ENCODE measurements at regions not wholly inside any gene's neighbourhood (a gene's known extent, or its start where the extent isn't known, plus 50 kb on each side); places are given as distances from the start of the nearest gene placed in this dataset.

DNA sequence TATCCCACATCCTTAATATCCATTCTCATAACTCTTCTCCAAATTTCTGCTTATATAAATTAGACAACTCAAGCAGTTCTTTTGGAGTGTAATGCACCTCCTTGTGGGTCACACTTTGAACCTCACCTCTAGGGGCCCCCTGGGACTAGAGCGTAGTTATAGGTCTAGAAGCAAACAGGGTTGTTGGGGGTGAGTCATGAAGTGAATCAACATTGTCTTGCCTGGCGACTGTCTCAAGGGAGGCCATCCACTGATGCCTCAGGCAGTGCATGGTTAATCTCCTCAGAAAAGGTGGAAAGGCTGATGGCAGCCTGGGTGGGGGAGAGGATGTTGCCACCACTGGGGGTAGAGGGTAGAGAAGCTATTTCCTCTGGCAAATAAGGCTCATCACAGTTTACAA, 129.1 kb downstream of the TNFRSF21 start:
- Histone ChIP-seq H3K27me3 (no peaks in the 10 kb centered on the region), H3K27ac (no peak overlapping the region), H4K20me1 (ENCODE audit: low read depth) (no peaks in the 10 kb centered on the region), H3K4me3 (no peak overlapping the region), H3K4me1 (no peaks in the 10 kb centered on the region), H3K4me2 (no peak overlapping the region), H3K79me2 (ENCODE audit: low read depth) (no peaks in the 10 kb centered on the region), H2AFZ (replicated peaks) (no peak overlapping the region), H3F3A (ENCODE audit: low read depth) (no peaks in the 10 kb centered on the region), H3K36me3 (no peaks in the 10 kb centered on the region), H3K9ac (no peak overlapping the region), H3K9me3 (ENCODE audit: low read depth) (no peaks in the 10 kb centered on the region)
- Mint-ChIP-seq H3K4me3 (no peak overlapping the region), H3K27ac (no peak overlapping the region), H3K36me3 (no peaks in the 10 kb centered on the region), H3K9me3 (peaks cover 7% of the 10 kb centered on the region), H3K27me3 (ENCODE audit: insufficient read depth, low read depth) (peaks cover 2% of the 10 kb centered on the region), H3K4me1 (no peaks in the 10 kb centered on the region)
- DNase-seq (ENCODE audit: low spot score), result no peak
- TF ChIP-seq EZH2 (IDR thresholded peaks at IDR 0.05) (no peak), EZH2phosphoT487 (IDR thresholded peaks at IDR 0.05) (no peak)
- TF ChIP-seq, protein P1, sequence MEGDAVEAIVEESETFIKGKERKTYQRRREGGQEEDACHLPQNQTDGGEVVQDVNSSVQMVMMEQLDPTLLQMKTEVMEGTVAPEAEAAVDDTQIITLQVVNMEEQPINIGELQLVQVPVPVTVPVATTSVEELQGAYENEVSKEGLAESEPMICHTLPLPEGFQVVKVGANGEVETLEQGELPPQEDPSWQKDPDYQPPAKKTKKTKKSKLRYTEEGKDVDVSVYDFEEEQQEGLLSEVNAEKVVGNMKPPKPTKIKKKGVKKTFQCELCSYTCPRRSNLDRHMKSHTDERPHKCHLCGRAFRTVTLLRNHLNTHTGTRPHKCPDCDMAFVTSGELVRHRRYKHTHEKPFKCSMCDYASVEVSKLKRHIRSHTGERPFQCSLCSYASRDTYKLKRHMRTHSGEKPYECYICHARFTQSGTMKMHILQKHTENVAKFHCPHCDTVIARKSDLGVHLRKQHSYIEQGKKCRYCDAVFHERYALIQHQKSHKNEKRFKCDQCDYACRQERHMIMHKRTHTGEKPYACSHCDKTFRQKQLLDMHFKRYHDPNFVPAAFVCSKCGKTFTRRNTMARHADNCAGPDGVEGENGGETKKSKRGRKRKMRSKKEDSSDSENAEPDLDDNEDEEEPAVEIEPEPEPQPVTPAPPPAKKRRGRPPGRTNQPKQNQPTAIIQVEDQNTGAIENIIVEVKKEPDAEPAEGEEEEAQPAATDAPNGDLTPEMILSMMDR (IDR thresholded peaks at IDR 0.05), result no peak

DNA sequence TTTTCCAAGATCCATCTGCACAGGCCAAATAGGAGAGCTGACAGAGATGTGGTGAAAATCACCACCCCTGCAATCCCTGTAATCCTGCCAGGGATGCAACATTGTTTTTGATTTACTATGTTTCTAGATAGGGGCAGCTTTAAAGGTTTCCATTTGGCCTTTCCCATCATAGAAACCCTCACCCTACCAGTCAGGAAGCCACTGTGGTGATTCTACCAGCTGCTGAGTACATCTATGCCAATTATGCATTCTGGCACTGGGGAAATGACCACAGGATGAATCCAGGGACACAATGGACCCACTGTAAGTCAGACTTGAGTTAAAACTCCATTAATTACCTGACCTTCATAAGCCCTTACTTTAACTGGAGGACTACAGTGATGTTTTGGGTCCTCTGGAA, 130.4 kb downstream of the TNFRSF21 start:
- Mint-ChIP-seq H3K27me3 (ENCODE audit: insufficient read depth, low read depth) (peaks cover 2% of the 10 kb centered on the region), H3K36me3 (no peaks in the 10 kb centered on the region), H3K4me1 (no peaks in the 10 kb centered on the region), H3K9me3 (peaks cover 7% of the 10 kb centered on the region), H3K4me3 (no peak overlapping the region), H3K27ac (no peak overlapping the region)
- H3K9ac ChIP-seq, result no peak overlapping the region
- H2AFZ ChIP-seq (replicated peaks), result no peak overlapping the region
- H3K79me2 ChIP-seq (ENCODE audit: low read depth), result no peaks in the 10 kb centered on the region
- no peak overlapping the region for H3K27ac ChIP-seq
- no peaks in the 10 kb centered on the region for H3K27me3 ChIP-seq
- no peak overlapping the region for H3K4me2 ChIP-seq
- H4K20me1 ChIP-seq (ENCODE audit: low read depth), result no peaks in the 10 kb centered on the region
- DNase-seq (ENCODE audit: low spot score), result no peak
- H3K36me3 ChIP-seq, result no peaks in the 10 kb centered on the region
- TF ChIP-seq EZH2 (IDR thresholded peaks at IDR 0.05) (no peak), EZH2phosphoT487 (IDR thresholded peaks at IDR 0.05) (no peak)
- TF ChIP-seq, protein P1 (IDR thresholded peaks at IDR 0.05), result no peak
- H3K9me3 ChIP-seq (ENCODE audit: low read depth), result no peaks in the 10 kb centered on the region
- H3F3A ChIP-seq (ENCODE audit: low read depth), result no peaks in the 10 kb centered on the region
- H3K4me3 ChIP-seq, result no peak overlapping the region
- no peaks in the 10 kb centered on the region for H3K4me1 ChIP-seq

DNA sequence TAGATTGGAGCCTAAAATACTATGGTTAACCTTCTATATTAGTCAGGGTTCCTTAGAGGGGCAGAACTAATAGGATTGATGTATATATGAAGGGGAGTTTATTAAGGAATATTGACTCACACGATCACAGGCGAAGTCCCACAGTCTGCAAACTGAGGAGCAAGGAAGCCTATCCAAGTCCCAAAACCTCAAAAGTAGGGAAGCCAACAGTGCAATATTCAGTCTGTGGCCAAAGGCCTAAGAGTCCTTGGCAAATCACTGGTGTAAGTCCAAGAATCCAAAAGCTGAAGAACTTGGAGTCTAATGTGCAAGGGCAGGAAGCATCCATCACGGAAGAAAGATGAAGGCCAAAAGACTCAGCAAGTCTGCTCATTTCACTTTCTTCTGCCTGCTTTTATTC, 133.5 kb upstream of the ADGRF1 start:
- H3K36me3 Mint-ChIP-seq, result no peaks in the 10 kb centered on the region
- TF ChIP-seq EZH2 (IDR thresholded peaks at IDR 0.05) (no peak), EZH2phosphoT487 (IDR thresholded peaks at IDR 0.05) (no peak)
- TF ChIP-seq, protein P1 (IDR thresholded peaks at IDR 0.05), result no peak
- no peaks in the 10 kb centered on the region for H4K20me1 ChIP-seq (ENCODE audit: low read depth)

More for the DNA sequence above, 133.5 kb upstream of the ADGRF1 start:
- H3K4me2 ChIP-seq, result no peak overlapping the region
- H3K27ac Mint-ChIP-seq, result no peak overlapping the region
- no peak overlapping the region for H3K4me3 ChIP-seq
- H3K4me1 ChIP-seq, result no peaks in the 10 kb centered on the region
- H3F3A ChIP-seq (ENCODE audit: low read depth), result no peaks in the 10 kb centered on the region
- H3K79me2 ChIP-seq (ENCODE audit: low read depth), result no peaks in the 10 kb centered on the region
- H3K9me3 Mint-ChIP-seq, result peaks cover 4% of the 10 kb centered on the region
- H2AFZ ChIP-seq (replicated peaks), result no peak overlapping the region
- H3K27me3 ChIP-seq, result no peaks in the 10 kb centered on the region
- H3K27me3 Mint-ChIP-seq (ENCODE audit: insufficient read depth, low read depth), result peaks cover 2% of the 10 kb centered on the region
- no peak overlapping the region for H3K4me3 Mint-ChIP-seq
- H3K27ac ChIP-seq, result no peak overlapping the region
- H3K4me1 Mint-ChIP-seq, result no peaks in the 10 kb centered on the region
- no peaks in the 10 kb centered on the region for H3K9me3 ChIP-seq (ENCODE audit: low read depth)
- H3K9ac ChIP-seq, result no peak overlapping the region
- DNase-seq (ENCODE audit: low spot score), result no peak
- H3K36me3 ChIP-seq, result no peaks in the 10 kb centered on the region

Data from neural progenitor cell (in vitro differentiated cells).